Activated CD8-positive, alpha-beta T cell treated with anti-CD3 and anti-CD28 coated beads for 36 hours (primary cell): ENCODE measurements at regions not wholly inside any gene's neighbourhood (a gene's known extent, or its start where the extent isn't known, plus 50 kb on each side); places are given as distances from the start of the nearest gene placed in this dataset.

Source experiments
- ATAC-seq: fragments of 200-7000 bp; cut with Tn5 transposase; one replicate; pipeline ENCODE4 v1.10.0; 2021; ENCODE audit warnings: mild to moderate bottlenecking, moderate library complexity
- CTCF ChIA-PET: fragments of 350-600 bp; sonication (Branson Sonifier 250); formaldehyde crosslinking; loops from one replicate; lab custom pipeline; 2021; ENCODE audit warnings: antibody characterized with exemption; lab: Charles Lee
- POLR2A ChIA-PET: fragments of 350-600 bp; sonication (Branson Sonifier 250); formaldehyde crosslinking; loops from one replicate; lab custom pipeline; 2021; ENCODE audit warnings: antibody characterized with exemption; lab: Charles Lee
- DNase-seq: peaks from one replicate; pipeline ENCODE4 v3.0.0-alpha.2; 2020
- H3K27ac Mint-ChIP-seq: one replicate; pipeline ENCODE4 v1.8.0; 2021; ENCODE audit warnings: mild to moderate bottlenecking, mixed read lengths
- H3K27me3 Mint-ChIP-seq: one replicate; pipeline ENCODE4 v1.8.0; 2021; ENCODE audit warnings: mixed read lengths
- H3K36me3 Mint-ChIP-seq: one replicate; pipeline ENCODE4 v1.8.0; 2021; ENCODE audit warnings: low read depth, mixed read lengths
- H3K4me1 Mint-ChIP-seq: one replicate; pipeline ENCODE4 v1.8.0; 2021; ENCODE audit warnings: low read depth, mixed read lengths
- H3K4me3 Mint-ChIP-seq: one replicate; pipeline ENCODE4 v1.8.0; 2021; ENCODE audit warnings: mild to moderate bottlenecking, moderate library complexity, mixed read lengths
- H3K9me3 Mint-ChIP-seq: one replicate; pipeline ENCODE4 v1.8.0; 2021; ENCODE audit warnings: mixed read lengths
- CTCF ChIP-seq: fragments of 200-600 bp; IDR thresholded peaks from one replicate; pipeline ENCODE4 v1.8.0; 2022; ENCODE audit warnings: antibody characterized with exemption, mild to moderate bottlenecking
- intact Hi-C: fragments of 100-400 bp; cut with micrococcal nuclease; formaldehyde crosslinking; loops from one replicate; pipeline ENCODE4 v1.10.0; 2022

GRCh38 chr2:21267232-21267835 is 143.6 kb downstream of the TDRD15 start:
- no peak for ATAC-seq
- no peak for TF ChIP-seq CTCF
- intact Hi-C loops = no loop called here
- no peak overlapping the region for H3K27ac Mint-ChIP-seq
- H3K4me3 Mint-ChIP-seq = no peak overlapping the region
- no peak for DNase-seq
- ChIA-PET CTCF (no interaction called here), POLR2A (no interaction called here)
- no peaks in the 10 kb centered on the region for H3K9me3 Mint-ChIP-seq
- H3K36me3 Mint-ChIP-seq = no peaks in the 10 kb centered on the region
- H3K4me1 Mint-ChIP-seq = no peaks in the 10 kb centered on the region
- H3K27me3 Mint-ChIP-seq = no peaks in the 10 kb centered on the region

- intact Hi-C loops = no loop called here
- Mint-ChIP-seq H3K4me1 (no peaks in the 10 kb centered on the region), H3K27me3 (no peaks in the 10 kb centered on the region), H3K27ac (no peak overlapping the region), H3K36me3 (no peaks in the 10 kb centered on the region), H3K4me3 (no peak overlapping the region), H3K9me3 (no peaks in the 10 kb centered on the region)
- ChIA-PET CTCF (no interaction called here), POLR2A (interaction anchor here (0.8 kb wide), 1 partner anchor 382 kb away, joined by 3 read pairs; no protein-coding TSS in a partner anchor)
- DNase-seq (no peak), ATAC-seq (no peak)
- no peak for TF ChIP-seq CTCF
Measured at GRCh38 chr2:21268197-21268877, 144.6 kb downstream of the TDRD15 start.

GRCh38 chr2:21268878-21269224 is 145.1 kb downstream of the TDRD15 start:
- no peak for TF ChIP-seq CTCF
- POLR2A ChIA-PET = interaction anchor here (0.8 kb wide), 1 partner anchor 382 kb away, joined by 3 read pairs; no protein-coding TSS in a partner anchor
- CTCF ChIA-PET = no interaction called here
- intact Hi-C loops = no loop called here
- Mint-ChIP-seq H3K4me3 (no peak overlapping the region), H3K27me3 (no peaks in the 10 kb centered on the region), H3K9me3 (no peaks in the 10 kb centered on the region), H3K4me1 (no peaks in the 10 kb centered on the region), H3K36me3 (no peaks in the 10 kb centered on the region), H3K27ac (no peak overlapping the region)
- no peak for DNase-seq
- no peak for ATAC-seq

GRCh38 chr2:21269382-21269781 is 145.6 kb downstream of the TDRD15 start:
- CTCF ChIA-PET = no interaction called here
- Mint-ChIP-seq H3K36me3 (no peaks in the 10 kb centered on the region), H3K4me1 (no peaks in the 10 kb centered on the region), H3K9me3 (no peaks in the 10 kb centered on the region), H3K27ac (no peak overlapping the region), H3K4me3 (no peak overlapping the region), H3K27me3 (no peaks in the 10 kb centered on the region)
- POLR2A ChIA-PET = no interaction called here
- intact Hi-C loops = no loop called here
- DNase-seq (no peak), ATAC-seq (no peak)
- TF ChIP-seq CTCF = no peak

GRCh38 chr2:21270083-21270491 is 146.3 kb downstream of the TDRD15 start:
- no peaks in the 10 kb centered on the region for H3K27me3 Mint-ChIP-seq
- H3K27ac Mint-ChIP-seq = no peak overlapping the region
- no peak for DNase-seq
- ChIA-PET POLR2A (interaction anchor here (1.5 kb wide), 1 partner anchor 10 kb away, joined by 5 read pairs; no protein-coding TSS in a partner anchor), CTCF (interaction anchor here (1.2 to 1.3 kb wide), 2 partner anchors 13 to 227 kb away, joined by 3 to 4 read pairs; partner anchors contain the start of gene APOB)
- no peaks in the 10 kb centered on the region for H3K4me1 Mint-ChIP-seq
- TF ChIP-seq CTCF = no peak
- H3K9me3 Mint-ChIP-seq = no peaks in the 10 kb centered on the region
- intact Hi-C loops = no loop called here
- H3K4me3 Mint-ChIP-seq = no peak overlapping the region
- no peaks in the 10 kb centered on the region for H3K36me3 Mint-ChIP-seq
- ATAC-seq = no peak
